Esophagus muscularis mucosa (tissue), 4 donors: ENCODE measurements at regions not wholly inside any gene's neighbourhood (a gene's known extent, or its start where the extent isn't known, plus 50 kb on each side); places are given as distances from the start of the nearest gene placed in this dataset.

Source experiments
- DNase-seq: peaks from one replicate; pipeline ENCODE4 v3.0.0-alpha.2; 2017; ENCODE audit errors: extremely low spot score
- H3K27ac ChIP-seq, 4 donors: fragments of 200-600 bp; sonication (generic); replicated peaks in 1 of 4; 1 replicate in 3 of 4; 2 replicates in 1 of 4; pipeline ENCODE4 v1.5.1; 2016 to 2019; ENCODE audit warnings: mild to moderate bottlenecking in 1 of 4
- H3K27me3 ChIP-seq, 4 donors: fragments of 200-600 bp; sonication (generic); one replicate each; pipeline versions ENCODE4 v1.5.1 to v1.6.0; 2016 to 2019
- H3K36me3 ChIP-seq, 4 donors: fragments of 200-600 bp; sonication (generic); one replicate each; pipeline ENCODE4 v1.5.1; 2016 to 2019
- H3K4me1 ChIP-seq, 4 donors: fragments of 200-600 bp; sonication (generic); one replicate each; pipeline ENCODE4 v1.5.1; 2016 to 2019
- H3K4me3 ChIP-seq, 4 donors: fragments of 200-600 bp; sonication (generic); 1 replicate in 2 of 4; 2 replicates in 2 of 4; pipeline ENCODE4 v1.5.1; 2016 to 2019; ENCODE audit warnings: mild to moderate bottlenecking in 4 of 4, moderate library complexity in 1 of 4
- H3K9me3 ChIP-seq, 4 donors: fragments of 200-600 bp; sonication (generic); 1 replicate in 3 of 4; 2 replicates in 1 of 4; pipeline ENCODE4 v1.5.1; 2016 to 2019
- EP300 ChIP-seq: sonication (generic); formaldehyde crosslinking; IDR thresholded peaks from one replicate; pipeline ENCODE4 v1.6.1; 2017; ENCODE audit warnings: antibody characterized with exemption
- POLR2A ChIP-seq: fragments of 450-650 bp; IDR thresholded peaks from one replicate; pipeline ENCODE4 v1.6.1; 2017; ENCODE audit warnings: antibody characterized with exemption, moderate library complexity, mild to moderate bottlenecking, low read depth
- POLR2AphosphoS5 ChIP-seq, 2 donors: sonication (generic); formaldehyde crosslinking; IDR thresholded peaks; one replicate each; pipeline ENCODE4 v1.6.1; 2017; ENCODE audit warnings: antibody characterized with exemption in 2 of 2
- WGBS: methylation state at CpG from one replicate; pipeline ENCODE4 v1.1.5; 2018; 5-methylcytosine and 5-hydroxymethylcytosine counted together
- intact Hi-C: fragments of 100-400 bp; cut with DNase I; formaldehyde crosslinking; loops from one replicate; pipeline ENCODE4 v1.15.1; 2023
- TF ChIP-seq, protein P1 (sequence below), 3 experiments: fragments of 200-600 bp in 2 of 3; fragments of 450-650 bp in 1 of 3; sonication (generic) in 2 of 3; IDR thresholded peaks; one replicate each; pipeline ENCODE4 v1.5.1; 2017 to 2019; ENCODE audit warnings: antibody characterized with exemption in 3 of 3, mild to moderate bottlenecking in 2 of 3, moderate library complexity in 1 of 3

DNA sequence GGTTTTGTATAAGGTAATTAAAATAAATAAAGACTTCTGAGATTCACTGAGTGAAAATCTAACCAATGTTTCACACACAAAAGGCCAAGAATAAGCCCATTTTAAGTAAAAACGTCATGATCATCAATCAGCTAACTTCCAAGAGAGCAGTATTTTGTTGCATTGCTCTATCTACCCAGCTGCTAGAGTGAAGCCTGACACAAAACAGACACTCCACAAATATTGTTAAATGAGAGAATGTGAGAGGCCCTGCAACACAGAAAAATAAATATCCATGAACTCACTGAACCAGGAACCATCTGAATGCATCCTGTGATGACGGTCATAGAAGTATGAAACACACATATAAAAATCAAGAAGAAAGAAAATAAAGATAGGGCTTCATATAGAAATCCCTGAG lies 358.6 kb upstream of the TMTC1 start:
- H3K4me3 ChIP-seq: no peak overlapping the region
- H3K27ac ChIP-seq: no peak overlapping the region
- no peaks in the 10 kb centered on the region for H3K36me3 ChIP-seq
- peaks cover 0 to 10% (median 0%) of the 10 kb centered on the region in 4 donors for H3K4me1 ChIP-seq
- TF ChIP-seq, protein P1, sequence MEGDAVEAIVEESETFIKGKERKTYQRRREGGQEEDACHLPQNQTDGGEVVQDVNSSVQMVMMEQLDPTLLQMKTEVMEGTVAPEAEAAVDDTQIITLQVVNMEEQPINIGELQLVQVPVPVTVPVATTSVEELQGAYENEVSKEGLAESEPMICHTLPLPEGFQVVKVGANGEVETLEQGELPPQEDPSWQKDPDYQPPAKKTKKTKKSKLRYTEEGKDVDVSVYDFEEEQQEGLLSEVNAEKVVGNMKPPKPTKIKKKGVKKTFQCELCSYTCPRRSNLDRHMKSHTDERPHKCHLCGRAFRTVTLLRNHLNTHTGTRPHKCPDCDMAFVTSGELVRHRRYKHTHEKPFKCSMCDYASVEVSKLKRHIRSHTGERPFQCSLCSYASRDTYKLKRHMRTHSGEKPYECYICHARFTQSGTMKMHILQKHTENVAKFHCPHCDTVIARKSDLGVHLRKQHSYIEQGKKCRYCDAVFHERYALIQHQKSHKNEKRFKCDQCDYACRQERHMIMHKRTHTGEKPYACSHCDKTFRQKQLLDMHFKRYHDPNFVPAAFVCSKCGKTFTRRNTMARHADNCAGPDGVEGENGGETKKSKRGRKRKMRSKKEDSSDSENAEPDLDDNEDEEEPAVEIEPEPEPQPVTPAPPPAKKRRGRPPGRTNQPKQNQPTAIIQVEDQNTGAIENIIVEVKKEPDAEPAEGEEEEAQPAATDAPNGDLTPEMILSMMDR (IDR thresholded peaks at IDR 0.05): no peak
- TF ChIP-seq POLR2A (no peak), POLR2AphosphoS5 (IDR thresholded peaks at IDR 0.05) (no peak), EP300 (no peak)
- 70% methylated on average over 2 of the region's 2 CpGs for WGBS
- peaks cover 0 to 5% (median 0%) of the 10 kb centered on the region in 4 donors for H3K9me3 ChIP-seq
- no peak for DNase-seq
- intact Hi-C loops: no loop called here
- no peaks in the 10 kb centered on the region for H3K27me3 ChIP-seq

DNA sequence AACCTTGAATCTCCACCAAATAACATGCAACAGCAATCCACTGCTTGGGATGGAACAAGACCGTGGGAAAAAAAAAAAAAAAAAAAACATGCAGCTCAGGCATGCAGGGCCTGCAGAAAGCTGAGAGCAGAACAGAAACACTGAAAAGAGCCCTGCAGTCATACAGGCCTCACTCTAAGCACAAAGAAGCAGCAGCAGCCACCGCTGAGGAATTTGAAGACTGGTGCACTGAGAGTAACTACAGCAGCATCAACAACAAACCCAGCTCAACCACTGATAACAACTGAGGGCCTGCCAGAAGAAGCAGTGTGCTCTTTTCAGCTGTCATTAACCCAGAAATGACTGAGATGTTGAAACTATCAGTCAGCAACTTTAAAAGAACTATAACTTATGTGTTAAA lies 354.7 kb upstream of the TMTC1 start:
- no peak for TF ChIP-seq POLR2AphosphoS5 (IDR thresholded peaks at IDR 0.05)
- TF ChIP-seq, protein P1 (IDR thresholded peaks at IDR 0.05): no peak
- TF ChIP-seq EP300: no peak
- TF ChIP-seq POLR2A: no peak
- WGBS: 66% methylated on average over 2 of the region's 2 CpGs
- DNase-seq: no peak
- Histone ChIP-seq H3K36me3 (no peaks in the 10 kb centered on the region), H3K27ac (no peak overlapping the region), H3K9me3 (peaks cover 0 to 5% (median 0%) of the 10 kb centered on the region in 4 donors), H3K27me3 (no peaks in the 10 kb centered on the region), H3K4me3 (no peak overlapping the region), H3K4me1 (no peaks in the 10 kb centered on the region)
- intact Hi-C loops: no loop called here

- H3K27ac ChIP-seq: no peak overlapping the region
- peaks cover 0 to 5% (median 0%) of the 10 kb centered on the region in 4 donors for H3K9me3 ChIP-seq
- no peaks in the 10 kb centered on the region for H3K27me3 ChIP-seq
- H3K4me3 ChIP-seq: no peak overlapping the region
- no peak for TF ChIP-seq POLR2A
- TF ChIP-seq EP300: no peak
- TF ChIP-seq, protein P1 (IDR thresholded peaks at IDR 0.05): no peak
- 72% methylated on average over 2 of the region's 2 CpGs for WGBS
- no peak for DNase-seq
- H3K4me1 ChIP-seq: no peaks in the 10 kb centered on the region
- intact Hi-C loops: no loop called here
- H3K36me3 ChIP-seq: no peaks in the 10 kb centered on the region
Measured at GRCh38 chr12:30136696-30137095, 353.0 kb upstream of the TMTC1 start.

GRCh38 chr12:30135776-30136175 lies 352.0 kb upstream of the TMTC1 start:
- peaks cover 0 to 5% (median 0%) of the 10 kb centered on the region in 4 donors for H3K9me3 ChIP-seq
- H3K27ac ChIP-seq: no peak overlapping the region
- H3K4me1 ChIP-seq: no peaks in the 10 kb centered on the region
- no peak overlapping the region for H3K4me3 ChIP-seq
- no peaks in the 10 kb centered on the region for H3K27me3 ChIP-seq
- no peak for TF ChIP-seq EP300
- TF ChIP-seq, protein P1 (IDR thresholded peaks at IDR 0.05): no peak
- no peak for TF ChIP-seq POLR2AphosphoS5 (IDR thresholded peaks at IDR 0.05)
- no peak for DNase-seq
- intact Hi-C loops: no loop called here
- WGBS: 75% methylated on average over 2 of the region's 2 CpGs
- no peaks in the 10 kb centered on the region for H3K36me3 ChIP-seq

- no peaks in the 10 kb centered on the region for H3K9me3 ChIP-seq
- no peaks in the 10 kb centered on the region for H3K4me1 ChIP-seq
- H3K36me3 ChIP-seq: no peaks in the 10 kb centered on the region
- TF ChIP-seq EP300 (no peak), POLR2AphosphoS5 (IDR thresholded peaks at IDR 0.05) (no peak), POLR2A (no peak)
- TF ChIP-seq, protein P1 (IDR thresholded peaks at IDR 0.05): no peak
- no peak for DNase-seq
- 89% methylated on average over 8 of the region's 8 CpGs for whole genome bisulfite sequencing
- no peak overlapping the region for H3K4me3 ChIP-seq
- H3K27ac ChIP-seq: no peak overlapping the region
- H3K27me3 ChIP-seq: no peaks in the 10 kb centered on the region
- intact Hi-C loops: no loop called here
Measured at GRCh38 chr12:30134229-30134628, 350.5 kb upstream of the TMTC1 start.
